BLaER1 (cell line): ENCODE measurements at regions not wholly inside any gene's neighbourhood (a gene's known extent, or its start where the extent isn't known, plus 50 kb on each side); places are given as distances from the start of the nearest gene placed in this dataset.

Experiments
- H3K27ac ChIP-seq: shearing (Covaris generic); formaldehyde crosslinking; 2 replicates; pipeline ENCODE4 v1.8.1; 2022
- H3K27me3 ChIP-seq: shearing (Covaris generic); formaldehyde crosslinking; 2 replicates; pipeline ENCODE4 v1.8.1; 2022
- H3K36me3 ChIP-seq: shearing (Covaris generic); formaldehyde crosslinking; 2 replicates; pipeline ENCODE4 v1.8.1; 2022
- H3K4me1 ChIP-seq: shearing (Covaris generic); formaldehyde crosslinking; 2 replicates; pipeline ENCODE4 v1.8.1; 2022
- H3K4me2 ChIP-seq: shearing (Covaris generic); formaldehyde crosslinking; 2 replicates; pipeline ENCODE4 v1.8.1; 2022
- H3K4me3 ChIP-seq: shearing (Covaris generic); formaldehyde crosslinking; 2 replicates; pipeline ENCODE4 v1.8.1; 2022
- H3K9ac ChIP-seq: shearing (Covaris generic); formaldehyde crosslinking; 2 replicates; pipeline ENCODE4 v1.8.1; 2022
- H3K9me3 ChIP-seq: shearing (Covaris generic); formaldehyde crosslinking; 2 replicates; pipeline ENCODE4 v1.8.1; 2022
- H4K20me1 ChIP-seq: shearing (Covaris generic); formaldehyde crosslinking; 2 replicates; pipeline ENCODE4 v1.8.1; 2022
- Cebpa-rat ChIP-seq: shearing (Covaris generic); IDR thresholded peaks from 2 replicates; pipeline ENCODE4 v1.8.1; 2022

DNA sequence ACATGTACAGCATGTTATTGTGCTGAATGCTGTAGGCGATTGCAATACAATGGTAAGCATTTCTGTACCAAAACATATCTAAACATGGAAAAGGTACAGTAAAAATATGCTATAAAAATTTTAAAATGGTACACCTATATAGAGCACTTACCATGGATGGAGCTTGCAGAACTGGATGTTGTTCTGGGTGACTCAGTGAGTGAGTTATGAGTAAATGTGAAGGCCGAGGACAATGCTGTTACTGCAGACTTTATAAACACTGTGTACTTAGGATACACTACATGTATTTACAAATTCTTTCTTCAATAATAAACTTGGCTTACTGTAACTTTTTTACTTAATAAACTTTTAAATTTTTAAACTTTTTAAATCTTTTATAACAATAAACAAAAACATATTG is 473.4 kb upstream of the UBE2E3 start:
- Histone ChIP-seq H3K4me3 (no peak overlapping the region), H3K27ac (no peak overlapping the region), H4K20me1 (no peaks in the 10 kb centered on the region), H3K4me2 (no peak overlapping the region), H3K27me3 (no peaks in the 10 kb centered on the region), H3K4me1 (no peaks in the 10 kb centered on the region), H3K36me3 (no peaks in the 10 kb centered on the region), H3K9me3 (no peaks in the 10 kb centered on the region), H3K9ac (no peak overlapping the region)
- no peak for TF ChIP-seq Cebpa-rat

DNA sequence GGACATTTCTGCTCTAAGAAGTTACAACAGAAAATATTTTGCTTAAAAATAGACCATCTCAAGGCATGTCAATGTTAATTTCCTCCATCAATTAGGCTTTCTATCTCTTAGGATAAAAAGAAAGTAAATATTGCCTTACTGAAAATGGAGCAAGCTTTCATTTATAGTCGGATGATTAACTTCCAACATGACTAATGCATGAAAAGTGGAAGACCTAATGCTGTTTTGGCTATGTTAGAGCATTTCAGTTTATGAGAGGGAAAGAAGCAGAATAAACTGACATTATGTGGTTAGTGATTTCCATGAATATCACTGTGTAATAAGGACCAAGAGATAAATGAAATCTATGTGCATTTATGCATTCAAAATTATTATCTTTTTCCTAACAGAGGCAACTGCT is 475.2 kb upstream of the UBE2E3 start:
- Histone ChIP-seq H3K4me3 (no peak overlapping the region), H4K20me1 (no peaks in the 10 kb centered on the region), H3K27me3 (no peaks in the 10 kb centered on the region), H3K9ac (no peak overlapping the region), H3K4me1 (no peaks in the 10 kb centered on the region), H3K9me3 (no peaks in the 10 kb centered on the region), H3K36me3 (no peaks in the 10 kb centered on the region), H3K4me2 (no peak overlapping the region), H3K27ac (no peak overlapping the region)
- no peak for TF ChIP-seq Cebpa-rat

DNA sequence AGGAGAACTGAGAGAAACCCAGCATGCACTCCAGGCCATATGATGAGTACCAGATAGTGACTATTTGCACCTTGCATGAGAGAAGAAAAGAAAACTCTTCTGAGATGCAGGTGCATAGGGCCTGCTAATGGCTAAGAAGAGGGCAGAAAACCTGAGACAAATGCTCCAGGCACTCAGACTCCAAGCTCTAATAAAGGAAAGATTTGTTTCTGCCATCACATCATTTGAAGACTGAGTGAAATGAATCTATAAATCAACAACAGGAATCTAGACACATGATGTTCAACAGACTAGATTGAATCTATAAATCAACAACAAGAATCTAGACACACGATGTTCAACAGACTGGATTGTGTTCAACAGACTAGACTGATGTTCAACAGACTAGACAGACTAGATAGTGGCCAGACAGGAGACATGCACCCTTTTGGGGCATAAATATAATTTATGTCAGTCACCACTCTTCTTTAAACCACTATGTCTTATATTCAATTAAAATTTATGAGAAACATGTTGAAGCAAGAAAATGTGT is 482.7 kb upstream of the UBE2E3 start:
- Histone ChIP-seq H3K27me3 (no peaks in the 10 kb centered on the region), H4K20me1 (no peaks in the 10 kb centered on the region), H3K9me3 (no peaks in the 10 kb centered on the region; the same call in 1 of the 2 replicates), H3K4me2 (no peak overlapping the region), H3K9ac (no peak overlapping the region), H3K4me3 (no peak overlapping the region), H3K36me3 (no peaks in the 10 kb centered on the region), H3K4me1 (no peaks in the 10 kb centered on the region), H3K27ac (no peak overlapping the region)
- TF ChIP-seq Cebpa-rat: no peak

DNA sequence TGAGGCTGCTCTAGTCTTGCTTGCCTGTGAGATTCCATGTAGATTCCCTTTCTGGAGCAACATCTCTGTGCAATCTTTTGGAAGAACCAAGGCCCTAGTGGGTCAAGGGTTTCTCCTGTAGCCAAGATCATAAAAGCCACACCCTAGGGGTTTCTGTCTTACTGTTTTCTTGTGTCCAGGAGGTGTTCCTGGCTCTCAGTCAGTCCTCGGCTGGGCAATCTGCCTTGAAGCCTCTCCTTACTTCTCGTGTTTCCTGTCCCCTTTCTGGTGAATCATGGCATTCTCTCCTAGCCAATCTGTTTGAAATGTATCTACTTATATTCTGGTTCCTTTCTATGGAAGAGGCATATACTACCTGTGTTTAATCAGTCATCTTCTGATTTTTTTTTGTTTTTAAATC is 484.8 kb upstream of the UBE2E3 start:
- H3K4me2 ChIP-seq: no peak overlapping the region
- H3K27me3 ChIP-seq: no peaks in the 10 kb centered on the region
- H3K9me3 ChIP-seq: no peaks in the 10 kb centered on the region; the same call in 1 of the 2 replicates
- H3K4me1 ChIP-seq: no peaks in the 10 kb centered on the region
- no peak for TF ChIP-seq Cebpa-rat
- H3K27ac ChIP-seq: no peak overlapping the region
- H3K4me3 ChIP-seq: no peak overlapping the region
- H4K20me1 ChIP-seq: no peaks in the 10 kb centered on the region
- no peak overlapping the region for H3K9ac ChIP-seq
- no peaks in the 10 kb centered on the region for H3K36me3 ChIP-seq

DNA sequence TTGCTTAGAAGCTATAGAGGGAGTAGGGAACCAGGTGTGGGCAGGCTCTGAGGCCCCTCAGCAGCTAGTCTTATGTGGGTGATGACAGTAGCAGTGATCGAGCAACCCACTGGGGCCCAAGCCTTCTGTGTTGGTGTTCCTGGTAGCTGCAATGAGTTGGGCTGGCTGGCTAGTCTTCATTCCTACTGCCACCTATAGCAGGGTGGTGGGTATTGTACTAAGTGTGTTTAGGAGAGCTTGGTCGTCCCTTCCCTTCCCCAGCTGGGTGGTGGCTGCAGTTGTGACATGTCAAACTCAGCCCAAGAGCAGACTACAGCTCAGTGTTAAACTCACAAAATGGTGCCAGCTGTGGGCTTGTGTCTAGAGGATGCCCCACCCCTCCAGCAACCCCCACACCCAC is 486.1 kb upstream of the UBE2E3 start:
- H3K4me2 ChIP-seq: no peak overlapping the region
- no peak overlapping the region for H3K9ac ChIP-seq
- no peak overlapping the region for H3K4me3 ChIP-seq
- H3K9me3 ChIP-seq: no peaks in the 10 kb centered on the region; the same call in 1 of the 2 replicates
- H4K20me1 ChIP-seq: no peaks in the 10 kb centered on the region
- H3K4me1 ChIP-seq: no peaks in the 10 kb centered on the region
- no peak for TF ChIP-seq Cebpa-rat
- no peaks in the 10 kb centered on the region for H3K36me3 ChIP-seq
- no peaks in the 10 kb centered on the region for H3K27me3 ChIP-seq
- no peak overlapping the region for H3K27ac ChIP-seq

DNA sequence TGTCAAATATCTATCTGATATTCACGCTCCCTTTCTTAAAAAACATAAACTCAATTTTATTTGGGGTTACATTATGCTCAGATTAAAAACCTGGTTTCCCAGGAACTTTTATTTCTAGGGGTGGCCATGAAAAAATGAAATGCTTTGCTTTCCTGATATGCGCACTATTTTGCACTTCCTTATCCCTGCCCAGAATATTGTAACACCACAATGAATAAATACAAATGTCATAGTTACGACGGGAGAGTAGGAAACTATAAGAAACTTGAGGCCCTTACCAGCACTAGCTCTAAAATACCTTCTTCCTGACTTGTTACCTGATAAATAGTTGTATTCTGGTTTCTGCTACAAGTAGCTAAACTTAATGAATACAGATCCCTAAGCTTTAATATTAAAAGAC is 475.6 kb upstream of the CWC22 start:
- H4K20me1 ChIP-seq: no peaks in the 10 kb centered on the region
- H3K4me1 ChIP-seq: no peaks in the 10 kb centered on the region
- H3K36me3 ChIP-seq: no peaks in the 10 kb centered on the region
- H3K27ac ChIP-seq: no peak overlapping the region
- no peak overlapping the region for H3K9ac ChIP-seq
- H3K9me3 ChIP-seq: no peaks in the 10 kb centered on the region
- no peaks in the 10 kb centered on the region for H3K27me3 ChIP-seq
- H3K4me3 ChIP-seq: no peak overlapping the region
- no peak for TF ChIP-seq Cebpa-rat
- no peak overlapping the region for H3K4me2 ChIP-seq

DNA sequence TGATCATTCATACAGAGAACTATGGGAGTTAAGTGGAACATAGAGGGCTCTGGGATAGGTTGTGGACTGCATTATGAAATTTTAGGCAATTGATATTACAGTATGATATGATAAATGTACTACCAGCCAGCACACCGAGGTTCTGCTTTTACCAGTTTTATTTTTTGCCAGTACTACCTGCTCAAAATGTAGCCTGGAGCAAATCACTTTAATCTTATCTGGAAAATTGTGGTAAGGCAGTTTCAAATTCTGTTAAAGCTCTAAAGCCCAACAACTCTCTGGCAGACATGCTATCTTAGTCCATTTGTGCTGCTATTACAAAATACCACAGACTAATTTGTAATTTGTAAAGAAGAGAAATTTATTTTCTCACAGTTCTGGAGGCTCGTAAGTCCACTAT is 474.9 kb upstream of the CWC22 start:
- Histone ChIP-seq H3K27me3 (no peaks in the 10 kb centered on the region), H4K20me1 (no peaks in the 10 kb centered on the region), H3K27ac (no peak overlapping the region), H3K9ac (no peak overlapping the region), H3K4me3 (no peak overlapping the region), H3K4me1 (no peaks in the 10 kb centered on the region), H3K4me2 (no peak overlapping the region), H3K9me3 (no peaks in the 10 kb centered on the region), H3K36me3 (no peaks in the 10 kb centered on the region)
- no peak for TF ChIP-seq Cebpa-rat

DNA sequence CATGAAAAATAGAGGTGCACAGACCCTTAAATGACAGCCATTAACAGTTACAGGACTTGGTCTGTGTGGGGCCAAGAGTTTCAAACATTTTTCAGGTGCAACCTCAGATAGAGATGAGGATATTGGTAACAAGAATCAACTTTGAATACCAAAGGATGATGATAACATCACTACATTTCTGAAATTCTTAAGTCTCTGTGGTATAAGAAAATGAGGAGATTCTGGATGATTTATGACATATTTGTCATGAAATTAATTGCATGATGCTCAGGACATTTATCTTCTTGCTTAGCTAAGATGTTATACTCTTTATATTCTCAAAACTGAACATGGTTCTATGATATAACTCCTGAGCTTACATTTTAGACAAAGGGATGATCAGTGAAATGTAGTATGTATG is 471.8 kb upstream of the CWC22 start:
- no peak for TF ChIP-seq Cebpa-rat
- no peak overlapping the region for H3K4me3 ChIP-seq
- H4K20me1 ChIP-seq: no peaks in the 10 kb centered on the region
- H3K9me3 ChIP-seq: no peaks in the 10 kb centered on the region
- no peaks in the 10 kb centered on the region for H3K4me1 ChIP-seq
- no peak overlapping the region for H3K4me2 ChIP-seq
- no peak overlapping the region for H3K27ac ChIP-seq
- H3K9ac ChIP-seq: no peak overlapping the region
- no peaks in the 10 kb centered on the region for H3K27me3 ChIP-seq
- no peaks in the 10 kb centered on the region for H3K36me3 ChIP-seq

DNA sequence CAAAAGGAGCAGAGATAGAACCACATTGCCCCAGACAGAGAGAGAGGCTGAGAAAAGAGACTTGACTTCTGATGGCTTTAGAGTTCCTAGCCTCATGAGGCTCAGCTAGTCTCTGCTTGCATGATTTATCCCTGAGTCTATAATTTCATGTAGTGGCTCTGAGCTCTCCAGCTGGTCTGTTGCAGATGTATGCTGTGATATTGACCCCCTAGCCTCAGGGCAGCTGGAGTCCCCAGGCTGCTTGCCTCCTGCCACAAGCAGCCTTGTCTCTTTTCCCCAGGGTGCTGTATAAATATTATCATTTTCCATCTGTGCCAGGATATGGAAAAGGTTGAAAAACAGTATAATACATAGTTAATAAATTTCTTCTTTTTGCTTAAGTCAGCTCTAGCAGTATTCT is 467.6 kb upstream of the CWC22 start:
- no peak for TF ChIP-seq Cebpa-rat
- no peaks in the 10 kb centered on the region for H3K27me3 ChIP-seq
- no peak overlapping the region for H3K9ac ChIP-seq
- H3K4me1 ChIP-seq: no peaks in the 10 kb centered on the region
- no peaks in the 10 kb centered on the region for H3K9me3 ChIP-seq
- H3K36me3 ChIP-seq: no peaks in the 10 kb centered on the region
- no peak overlapping the region for H3K4me2 ChIP-seq
- H4K20me1 ChIP-seq: no peaks in the 10 kb centered on the region
- H3K27ac ChIP-seq: no peak overlapping the region
- H3K4me3 ChIP-seq: no peak overlapping the region

DNA sequence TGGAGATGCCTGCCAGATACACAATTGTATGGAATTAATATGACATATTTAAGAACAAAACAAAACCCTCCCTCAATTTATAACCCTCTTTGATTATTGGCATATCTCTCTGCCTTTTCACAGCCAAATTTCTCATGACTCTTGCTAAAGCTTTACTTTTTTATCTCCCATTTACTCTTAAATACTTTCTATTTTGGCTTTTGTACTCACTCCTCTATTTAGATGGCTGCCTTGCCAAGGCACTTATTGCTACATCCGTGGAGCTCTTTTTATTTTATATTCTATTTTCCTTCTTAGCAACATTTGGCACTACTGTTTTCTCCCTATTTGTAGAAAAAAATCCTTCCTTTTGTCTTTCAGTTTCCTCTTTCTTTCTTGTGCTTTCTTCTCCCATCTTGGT is 466.4 kb upstream of the CWC22 start:
- H4K20me1 ChIP-seq: no peaks in the 10 kb centered on the region
- no peaks in the 10 kb centered on the region for H3K27me3 ChIP-seq
- H3K4me3 ChIP-seq: no peak overlapping the region
- no peak overlapping the region for H3K9ac ChIP-seq
- H3K27ac ChIP-seq: no peak overlapping the region
- TF ChIP-seq Cebpa-rat: no peak
- H3K9me3 ChIP-seq: no peaks in the 10 kb centered on the region
- no peaks in the 10 kb centered on the region for H3K36me3 ChIP-seq
- H3K4me1 ChIP-seq: no peaks in the 10 kb centered on the region
- no peak overlapping the region for H3K4me2 ChIP-seq

DNA sequence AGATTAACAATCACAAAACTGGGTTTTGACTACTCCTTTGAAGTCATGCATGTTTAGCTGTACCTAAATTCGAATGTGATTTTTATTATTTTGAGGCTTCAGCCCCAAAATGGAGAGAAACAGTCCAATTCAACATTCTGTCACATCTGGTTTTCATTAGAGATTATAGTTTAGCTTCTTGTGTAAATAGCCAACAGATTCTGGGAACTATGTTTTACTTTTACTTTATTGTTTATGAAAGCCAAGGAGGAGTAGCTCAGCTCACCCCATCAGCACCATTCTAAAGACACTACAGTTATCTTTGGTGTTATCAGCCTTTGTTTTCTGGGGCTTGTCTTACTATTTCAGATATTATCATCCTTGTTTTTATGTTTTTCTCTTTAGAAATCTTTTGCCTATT is 465.0 kb upstream of the CWC22 start:
- no peak overlapping the region for H3K4me3 ChIP-seq
- H3K4me2 ChIP-seq: no peak overlapping the region

More for the DNA sequence above, 465.0 kb upstream of the CWC22 start:
- Histone ChIP-seq H3K9me3 (no peaks in the 10 kb centered on the region), H4K20me1 (no peaks in the 10 kb centered on the region), H3K27ac (no peak overlapping the region), H3K27me3 (no peaks in the 10 kb centered on the region), H3K9ac (no peak overlapping the region), H3K36me3 (no peaks in the 10 kb centered on the region), H3K4me1 (no peaks in the 10 kb centered on the region)
- TF ChIP-seq Cebpa-rat: no peak
